Endothelial cell (in vitro differentiated cells): ENCODE measurements at regions not wholly inside any gene's neighbourhood (a gene's known extent, or its start where the extent isn't known, plus 50 kb on each side); places are given as distances from the start of the nearest gene placed in this dataset.

Experiments used
- DNase-seq: peaks from one replicate; pipeline ENCODE4 v3.0.0; 2021; ENCODE audit warnings: low spot score
- H3K27ac Mint-ChIP-seq: one replicate; pipeline ENCODE4 v1.8.0; 2021; ENCODE audit warnings: mixed read lengths, inconsistent platforms; ENCODE audit not compliant: unreplicated experiment
- H3K27me3 Mint-ChIP-seq: one replicate; pipeline ENCODE4 v1.8.0; 2021; ENCODE audit warnings: mild to moderate bottlenecking, moderate library complexity, mixed read lengths, inconsistent platforms; ENCODE audit not compliant: unreplicated experiment
- H3K36me3 Mint-ChIP-seq: one replicate; pipeline ENCODE4 v1.8.0; 2021; ENCODE audit warnings: mild to moderate bottlenecking, low read depth, mixed read lengths, inconsistent platforms; ENCODE audit not compliant: unreplicated experiment
- H3K4me1 Mint-ChIP-seq: one replicate; pipeline ENCODE4 v1.8.0; 2021; ENCODE audit warnings: mild to moderate bottlenecking, mixed read lengths, inconsistent platforms; ENCODE audit not compliant: unreplicated experiment
- H3K4me3 Mint-ChIP-seq: one replicate; pipeline ENCODE4 v1.8.0; 2021; ENCODE audit warnings: mild to moderate bottlenecking, mixed read lengths, inconsistent platforms; ENCODE audit not compliant: unreplicated experiment
- H3K9me3 Mint-ChIP-seq: one replicate; pipeline ENCODE4 v1.8.0; 2021; ENCODE audit warnings: mixed read lengths, inconsistent platforms; ENCODE audit not compliant: unreplicated experiment
- TF ChIP-seq, protein P1 (sequence below): fragments of 200-600 bp; sonication (generic); IDR thresholded peaks from one replicate; pipeline ENCODE4 v1.5.0; 2021; ENCODE audit warnings: antibody characterized with exemption; ENCODE audit not compliant: unreplicated experiment

DNA sequence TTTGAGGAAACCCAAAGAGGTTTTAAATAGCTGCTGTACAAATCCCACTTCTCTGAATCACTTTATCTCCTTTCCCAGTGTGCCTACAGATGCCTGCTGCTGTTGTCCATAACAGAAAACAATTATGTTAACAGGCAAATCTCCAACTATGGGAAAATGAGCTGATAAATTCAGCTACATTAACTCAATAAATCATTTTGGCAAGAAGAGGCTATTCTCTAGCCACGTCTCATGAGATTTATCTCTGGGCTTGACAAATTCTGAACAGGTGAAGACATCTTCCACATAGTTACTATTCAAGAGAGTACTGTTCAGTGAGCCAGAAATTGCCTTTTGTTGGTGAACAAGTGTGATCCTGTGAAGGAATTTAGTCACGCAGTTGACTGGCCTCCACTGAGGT, 327.1 kb upstream of the FMN2 start:
- no peak for DNase-seq
- H3K4me1 Mint-ChIP-seq, result peaks cover 13% of the 10 kb centered on the region
- no peaks in the 10 kb centered on the region for H3K9me3 Mint-ChIP-seq
- no peaks in the 10 kb centered on the region for H3K36me3 Mint-ChIP-seq
- no peak overlapping the region for H3K4me3 Mint-ChIP-seq
- TF ChIP-seq, protein P1, sequence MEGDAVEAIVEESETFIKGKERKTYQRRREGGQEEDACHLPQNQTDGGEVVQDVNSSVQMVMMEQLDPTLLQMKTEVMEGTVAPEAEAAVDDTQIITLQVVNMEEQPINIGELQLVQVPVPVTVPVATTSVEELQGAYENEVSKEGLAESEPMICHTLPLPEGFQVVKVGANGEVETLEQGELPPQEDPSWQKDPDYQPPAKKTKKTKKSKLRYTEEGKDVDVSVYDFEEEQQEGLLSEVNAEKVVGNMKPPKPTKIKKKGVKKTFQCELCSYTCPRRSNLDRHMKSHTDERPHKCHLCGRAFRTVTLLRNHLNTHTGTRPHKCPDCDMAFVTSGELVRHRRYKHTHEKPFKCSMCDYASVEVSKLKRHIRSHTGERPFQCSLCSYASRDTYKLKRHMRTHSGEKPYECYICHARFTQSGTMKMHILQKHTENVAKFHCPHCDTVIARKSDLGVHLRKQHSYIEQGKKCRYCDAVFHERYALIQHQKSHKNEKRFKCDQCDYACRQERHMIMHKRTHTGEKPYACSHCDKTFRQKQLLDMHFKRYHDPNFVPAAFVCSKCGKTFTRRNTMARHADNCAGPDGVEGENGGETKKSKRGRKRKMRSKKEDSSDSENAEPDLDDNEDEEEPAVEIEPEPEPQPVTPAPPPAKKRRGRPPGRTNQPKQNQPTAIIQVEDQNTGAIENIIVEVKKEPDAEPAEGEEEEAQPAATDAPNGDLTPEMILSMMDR, result no peak
- peaks cover 3% of the 10 kb centered on the region for H3K27me3 Mint-ChIP-seq
- no peak overlapping the region for H3K27ac Mint-ChIP-seq

DNA sequence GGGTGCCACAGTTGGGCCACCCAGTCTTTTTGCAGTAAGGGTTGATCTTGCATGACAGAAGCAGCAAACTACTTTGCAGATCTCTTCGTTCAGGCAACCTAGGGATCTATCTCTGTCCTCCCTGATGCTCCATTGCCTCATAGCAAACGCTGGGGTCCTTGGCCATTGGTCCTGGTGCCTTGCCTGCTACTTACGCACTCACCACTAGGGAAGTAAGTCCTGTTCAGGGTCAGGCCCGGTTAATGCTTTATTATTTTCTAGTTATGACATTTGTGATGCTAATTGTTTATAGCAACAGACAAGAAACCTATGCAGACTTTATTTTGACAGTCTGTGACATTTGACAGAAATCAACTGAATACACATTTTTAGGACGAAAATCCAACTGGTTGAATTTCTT, 326.5 kb upstream of the FMN2 start:
- Mint-ChIP-seq H3K36me3 (no peaks in the 10 kb centered on the region), H3K27me3 (peaks cover 3% of the 10 kb centered on the region), H3K9me3 (no peaks in the 10 kb centered on the region), H3K27ac (no peak overlapping the region), H3K4me3 (no peak overlapping the region), H3K4me1 (peaks cover 13% of the 10 kb centered on the region)
- DNase-seq, result no peak
- TF ChIP-seq, protein P1, result peak; percentile 31

DNA sequence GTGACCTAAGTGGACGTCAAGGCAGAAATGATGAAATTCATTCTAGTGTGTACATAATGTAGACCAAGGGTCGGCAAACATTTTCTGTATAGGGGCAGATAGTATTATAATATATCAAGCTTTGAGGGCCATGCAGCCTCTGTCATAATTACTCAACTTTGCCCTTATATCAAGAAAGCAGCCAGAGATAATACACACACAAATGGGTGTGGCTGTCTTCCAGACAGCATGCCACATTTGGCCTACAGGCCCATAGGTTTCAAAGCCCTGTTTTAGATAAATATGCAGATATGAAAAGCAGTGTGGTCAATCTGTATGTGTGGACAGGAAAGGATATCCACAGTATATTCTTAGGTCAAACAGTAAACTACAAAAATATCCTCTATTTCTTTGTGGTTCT, 320.1 kb upstream of the FMN2 start:
- peaks cover 4% of the 10 kb centered on the region for H3K36me3 Mint-ChIP-seq
- no peak overlapping the region for H3K27ac Mint-ChIP-seq
- H3K27me3 Mint-ChIP-seq, result peaks cover 1% of the 10 kb centered on the region
- H3K4me1 Mint-ChIP-seq, result peaks cover 26% of the 10 kb centered on the region
- no peaks in the 10 kb centered on the region for H3K9me3 Mint-ChIP-seq
- TF ChIP-seq, protein P1, result no peak
- H3K4me3 Mint-ChIP-seq, result no peak overlapping the region
- no peak for DNase-seq

DNA sequence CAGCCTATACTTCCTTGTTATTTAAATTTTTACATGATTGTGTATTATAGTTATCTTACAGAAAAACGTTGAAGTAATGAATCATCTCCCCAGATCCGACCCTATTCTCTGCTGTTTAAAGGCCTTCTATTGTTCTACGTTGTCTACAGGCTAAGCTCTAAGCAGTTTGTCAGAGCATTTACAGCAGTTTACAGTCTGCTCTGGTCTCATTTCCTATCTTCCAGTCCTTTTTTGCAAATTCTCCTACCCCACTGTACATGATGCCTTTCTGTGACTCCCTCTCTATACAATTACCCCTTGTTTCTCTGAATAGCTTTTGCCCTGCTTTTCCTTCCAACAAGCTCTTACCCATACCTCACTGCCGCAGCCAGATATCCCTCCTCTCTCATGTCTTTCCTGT, 319.2 kb upstream of the FMN2 start:
- peaks cover 1% of the 10 kb centered on the region for H3K27me3 Mint-ChIP-seq
- no peak for DNase-seq
- no peak overlapping the region for H3K4me3 Mint-ChIP-seq
- no peaks in the 10 kb centered on the region for H3K9me3 Mint-ChIP-seq
- peak overlapping the region; percentile 44 for H3K27ac Mint-ChIP-seq
- TF ChIP-seq, protein P1, result no peak
- H3K4me1 Mint-ChIP-seq, result peaks cover 26% of the 10 kb centered on the region
- H3K36me3 Mint-ChIP-seq, result peaks cover 5% of the 10 kb centered on the region

DNA sequence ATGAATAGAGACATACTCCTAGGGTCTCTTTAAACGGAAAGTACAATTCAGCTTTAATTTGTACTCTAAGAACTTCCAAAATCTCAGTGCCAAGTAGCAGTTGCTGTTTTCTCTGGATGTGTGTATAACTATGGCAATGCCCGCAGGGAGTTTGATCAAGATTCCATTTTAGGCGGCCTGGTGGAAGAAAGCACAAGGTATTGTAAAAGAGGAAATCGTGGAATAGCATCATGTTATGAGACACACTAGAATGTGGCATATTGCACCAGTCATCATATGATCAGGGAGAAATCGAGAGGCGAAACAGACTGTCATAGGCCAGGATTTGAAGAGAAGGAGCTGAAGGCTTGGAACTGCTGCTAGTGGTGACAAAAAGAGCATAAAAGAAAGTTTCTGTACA, 316.2 kb upstream of the FMN2 start:
- no peak for DNase-seq
- Mint-ChIP-seq H3K36me3 (peaks cover 5% of the 10 kb centered on the region), H3K4me1 (peaks cover 28% of the 10 kb centered on the region), H3K4me3 (no peak overlapping the region), H3K9me3 (no peaks in the 10 kb centered on the region), H3K27ac (peak overlapping the region; percentile 75), H3K27me3 (no peaks in the 10 kb centered on the region)
- TF ChIP-seq, protein P1, result no peak
